HEK293T (cell line): ENCODE measurements at regions not wholly inside any gene's neighbourhood (a gene's known extent, or its start where the extent isn't known, plus 50 kb on each side); places are given as distances from the start of the nearest gene placed in this dataset.

ENCODE experiments used
- CTCF ChIA-PET: fragments of 350-600 bp; formaldehyde crosslinking; extraction: SDS; loops from one replicate; lab custom pipeline; 2021; ENCODE audit warnings: antibody characterized with exemption, inconsistent platforms; lab: Yijun Ruan, JAX
- POLR2A ChIA-PET: fragments of 350-600 bp; formaldehyde crosslinking; extraction: SDS; loops from one replicate; lab custom pipeline; 2020; ENCODE audit warnings: antibody characterized with exemption, inconsistent platforms; lab: Yijun Ruan, JAX
- DNase-seq: peaks from one replicate; pipeline ENCODE4 v3.0.0; 2012; ENCODE audit warnings: mixed read lengths; ENCODE audit errors: extremely low spot score
- ARNT ChIP-seq: fragments of 450-650 bp; IDR thresholded peaks from 2 replicates; pipeline ENCODE4 v1.6.1; 2017; ENCODE audit warnings: mild to moderate bottlenecking
- BHLHE40 ChIP-seq: fragments of 450-650 bp; IDR thresholded peaks from 2 replicates; pipeline ENCODE4 v1.6.1; 2016; ENCODE audit warnings: mild to moderate bottlenecking, moderate library complexity, borderline replicate concordance
- CTBP1 ChIP-seq: fragments of 450-650 bp; IDR thresholded peaks from 2 replicates; pipeline ENCODE4 v1.6.1; 2016; ENCODE audit warnings: borderline replicate concordance
- ELF4 ChIP-seq: fragments of 450-650 bp; IDR thresholded peaks from 2 replicates; pipeline ENCODE4 v1.6.1; 2017; ENCODE audit warnings: antibody characterized with exemption
- FOXA1 ChIP-seq: fragments of 450-650 bp; IDR thresholded peaks from 2 replicates; pipeline ENCODE4 v1.6.1; 2016; ENCODE audit warnings: mild to moderate bottlenecking
- FOXK2 ChIP-seq: fragments of 450-650 bp; IDR thresholded peaks from 2 replicates; pipeline ENCODE4 v1.6.1; 2016; ENCODE audit warnings: mild to moderate bottlenecking
- FOXM1 ChIP-seq: fragments of 450-650 bp; IDR thresholded peaks from 2 replicates; pipeline ENCODE4 v1.6.1; 2017; ENCODE audit warnings: mild to moderate bottlenecking, borderline replicate concordance
- HDGF ChIP-seq: fragments of 450-650 bp; IDR thresholded peaks from 2 replicates; pipeline ENCODE4 v1.6.1; 2017; ENCODE audit warnings: antibody characterized with exemption, borderline replicate concordance
- L3MBTL2 ChIP-seq: fragments of 450-650 bp; conservative IDR thresholded peaks from 2 replicates; pipeline ENCODE4 v1.6.1; 2016; ENCODE audit warnings: mild to moderate bottlenecking
- LEF1 ChIP-seq: fragments of 450-650 bp; IDR thresholded peaks from 2 replicates; pipeline ENCODE4 v1.6.1; 2017; ENCODE audit warnings: mild to moderate bottlenecking, borderline replicate concordance
- NFRKB ChIP-seq: fragments of 450-650 bp; IDR thresholded peaks from 2 replicates; pipeline ENCODE4 v1.6.1; 2016; ENCODE audit warnings: mild to moderate bottlenecking, moderate library complexity
- SP1 ChIP-seq: fragments of 450-650 bp; IDR thresholded peaks from 2 replicates; pipeline ENCODE4 v1.6.1; 2017
- SUZ12 ChIP-seq: fragments of 450-650 bp; IDR thresholded peaks from 2 replicates; pipeline ENCODE4 v1.6.1; 2016; ENCODE audit warnings: mild to moderate bottlenecking
- TARDBP ChIP-seq: fragments of 450-650 bp; IDR thresholded peaks from 2 replicates; pipeline ENCODE4 v1.6.1; 2016
- ZNF384 ChIP-seq: fragments of 450-650 bp; IDR thresholded peaks from 2 replicates; pipeline ENCODE4 v1.6.1; 2016
- TF ChIP-seq, protein P1 (sequence below): fragments of 450-650 bp; IDR thresholded peaks from 2 replicates; pipeline ENCODE4 v1.6.1; 2016

DNA sequence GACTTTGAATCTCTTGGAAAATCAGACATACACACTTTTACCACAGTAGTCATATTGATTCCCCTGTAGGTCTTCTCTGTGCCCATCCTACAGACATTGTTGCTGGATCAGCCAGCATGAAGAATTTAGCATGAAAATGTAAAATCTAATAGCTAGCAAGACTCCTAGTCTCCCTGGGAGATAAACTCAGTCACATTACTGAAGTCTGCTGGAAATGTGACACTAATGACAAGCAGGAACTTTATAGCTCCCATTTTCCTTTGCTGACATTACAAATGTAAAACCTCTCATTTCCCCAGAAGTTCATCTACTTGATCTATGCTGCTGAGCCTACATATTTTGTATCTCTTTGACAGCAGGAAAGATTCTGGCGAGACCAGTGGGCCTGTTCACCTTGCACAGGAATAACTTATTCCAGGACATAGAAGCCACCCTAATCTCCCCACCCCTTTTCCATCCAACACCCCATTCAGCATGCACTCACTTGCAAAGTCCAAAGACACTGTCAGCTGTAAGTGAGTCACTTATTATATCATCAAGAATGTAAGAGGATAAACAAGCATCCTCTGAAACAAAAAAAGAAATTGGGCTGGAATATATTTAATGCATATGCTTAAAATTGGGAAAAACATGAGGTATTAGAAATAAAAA lies 648.3 kb upstream of the PKDCC start:
- no peak for TF ChIP-seq L3MBTL2
- no peak for TF ChIP-seq ELF4
- no peak for TF ChIP-seq ARNT
- TF ChIP-seq SP1 = no peak
- no peak for TF ChIP-seq HDGF
- no peak for TF ChIP-seq LEF1
- TF ChIP-seq CTBP1 = no peak
- TF ChIP-seq BHLHE40 = no peak
- TF ChIP-seq, protein P1, sequence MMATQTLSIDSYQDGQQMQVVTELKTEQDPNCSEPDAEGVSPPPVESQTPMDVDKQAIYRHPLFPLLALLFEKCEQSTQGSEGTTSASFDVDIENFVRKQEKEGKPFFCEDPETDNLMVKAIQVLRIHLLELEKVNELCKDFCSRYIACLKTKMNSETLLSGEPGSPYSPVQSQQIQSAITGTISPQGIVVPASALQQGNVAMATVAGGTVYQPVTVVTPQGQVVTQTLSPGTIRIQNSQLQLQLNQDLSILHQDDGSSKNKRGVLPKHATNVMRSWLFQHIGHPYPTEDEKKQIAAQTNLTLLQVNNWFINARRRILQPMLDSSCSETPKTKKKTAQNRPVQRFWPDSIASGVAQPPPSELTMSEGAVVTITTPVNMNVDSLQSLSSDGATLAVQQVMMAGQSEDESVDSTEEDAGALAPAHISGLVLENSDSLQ = no peak
- TF ChIP-seq TARDBP = no peak
- TF ChIP-seq FOXM1 = no peak
- TF ChIP-seq FOXA1 = no peak
- TF ChIP-seq ZNF384 = no peak
- no peak for TF ChIP-seq FOXK2
- TF ChIP-seq SUZ12 = no peak
- ChIA-PET CTCF (interaction anchor here (0.6 to 0.7 kb wide), 2 partner anchors 15 to 2000 kb away, joined by 3 to 4 read pairs; no protein-coding TSS in a partner anchor), POLR2A (no interaction called here)
- DNase-seq = no peak

DNA sequence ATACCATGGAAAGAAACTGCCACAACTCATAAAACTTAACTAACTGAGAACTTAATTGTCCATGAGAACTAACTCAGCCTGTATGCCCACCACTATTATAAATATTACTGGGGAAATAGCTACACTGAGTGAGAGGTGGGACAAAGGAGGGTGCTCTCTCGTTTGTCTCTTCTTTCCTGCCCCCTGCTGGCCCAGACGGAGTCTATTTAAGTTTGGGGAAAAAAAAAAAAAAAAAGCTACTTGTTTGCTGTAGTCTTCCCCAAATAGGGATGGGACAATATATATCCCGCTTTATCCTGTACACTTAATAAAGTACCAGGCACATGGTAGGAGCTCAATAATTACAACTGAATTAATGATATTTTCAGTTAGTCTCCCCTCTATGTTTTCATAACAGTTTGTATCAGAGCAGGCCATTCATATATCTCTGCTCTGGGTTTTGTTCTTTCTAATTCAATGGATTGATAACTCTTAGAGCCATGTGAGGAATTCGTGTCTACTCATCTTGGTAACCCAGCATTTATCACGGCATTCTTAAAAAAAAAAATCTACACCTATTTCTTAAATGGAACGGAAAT lies 647.6 kb upstream of the PKDCC start:
- POLR2A ChIA-PET = no interaction called here
- DNase-seq = peak; percentile 25

DNA sequence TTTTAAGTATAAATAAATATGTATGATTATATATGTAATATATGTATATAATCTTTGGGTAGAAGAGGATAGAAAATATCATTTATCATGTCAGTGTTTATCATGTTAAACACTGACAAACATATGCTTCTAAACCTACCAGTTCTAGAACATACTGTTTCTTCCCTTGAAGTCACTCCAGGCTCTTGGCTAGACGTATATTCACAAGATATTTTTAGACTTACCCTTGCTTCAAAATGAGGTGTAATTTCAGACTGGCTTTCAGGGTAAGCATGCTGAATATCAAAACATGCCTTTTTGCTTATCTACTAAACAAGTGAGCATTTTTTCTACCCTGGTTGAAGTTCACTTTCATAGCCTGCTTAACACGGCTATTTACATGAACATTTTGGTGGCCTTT lies 642.4 kb upstream of the PKDCC start:
- no peak for DNase-seq
- CTCF ChIA-PET = no interaction called here

More for the DNA sequence above, 647.6 kb upstream of the PKDCC start:
- CTCF ChIA-PET = interaction anchor here (0.7 kb wide), 1 partner anchor 14 kb away, joined by 4 read pairs; no protein-coding TSS in a partner anchor
- TF ChIP-seq NFRKB (no peak), CTBP1 (no peak), FOXA1 (no peak), ZNF384 (peak; percentile 70), FOXM1 (no peak)

DNA sequence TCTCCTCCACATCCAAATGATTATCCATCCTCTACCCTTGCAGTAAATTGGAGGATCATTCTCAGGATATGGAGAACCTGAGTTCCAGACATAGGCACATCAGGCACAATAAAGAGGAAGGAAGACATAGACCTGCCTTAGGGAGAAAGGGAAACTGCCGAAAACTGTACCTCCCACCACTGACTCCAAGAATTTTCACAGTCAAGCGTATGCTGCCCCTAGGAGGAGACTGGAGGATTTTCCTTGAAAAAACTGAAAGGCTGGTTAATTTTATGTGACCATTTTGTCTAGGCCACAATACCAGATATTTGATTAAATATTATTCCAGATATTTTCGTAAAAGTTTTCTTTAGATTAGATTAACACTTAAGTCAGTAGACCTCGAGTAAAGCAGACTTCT lies 638.5 kb upstream of the PKDCC start:
- POLR2A ChIA-PET = no interaction called here
- TF ChIP-seq LEF1 (no peak), BHLHE40 (no peak)
- no peak for DNase-seq
- CTCF ChIA-PET = no interaction called here

More for the DNA sequence above, 642.4 kb upstream of the PKDCC start:
- TF ChIP-seq CTBP1 = no peak
- TF ChIP-seq LEF1 = no peak
- no peak for TF ChIP-seq L3MBTL2
- TF ChIP-seq NFRKB = no peak
- TF ChIP-seq ARNT = no peak
- TF ChIP-seq HDGF = no peak
- TF ChIP-seq SUZ12 = no peak
- TF ChIP-seq ZNF384 = no peak
- no peak for TF ChIP-seq FOXA1
- no peak for TF ChIP-seq BHLHE40
- TF ChIP-seq, protein P1 = no peak
- no peak for TF ChIP-seq SP1
- no peak for TF ChIP-seq FOXM1
- TF ChIP-seq TARDBP = no peak
- TF ChIP-seq ELF4 = no peak
- TF ChIP-seq FOXK2 = no peak
- POLR2A ChIA-PET = no interaction called here

DNA sequence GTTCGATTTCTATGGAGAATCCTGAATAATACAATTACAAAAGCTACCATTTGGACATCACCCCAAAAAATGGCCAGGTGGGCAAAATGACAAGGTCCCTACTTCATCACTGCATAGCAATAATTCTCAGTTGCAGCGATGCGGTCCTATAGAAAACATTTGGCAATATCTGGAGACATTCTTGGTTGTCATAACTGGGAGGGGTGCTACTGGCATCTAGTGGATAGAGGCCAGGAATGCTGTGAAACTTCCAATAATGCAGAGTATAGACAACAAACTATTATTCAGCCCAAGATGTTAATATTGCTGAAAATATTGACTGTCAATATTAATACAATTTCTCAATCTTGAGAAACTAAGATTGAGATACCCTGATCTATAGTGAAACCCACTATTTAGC lies 637.8 kb upstream of the PKDCC start:
- POLR2A ChIA-PET = no interaction called here

DNA sequence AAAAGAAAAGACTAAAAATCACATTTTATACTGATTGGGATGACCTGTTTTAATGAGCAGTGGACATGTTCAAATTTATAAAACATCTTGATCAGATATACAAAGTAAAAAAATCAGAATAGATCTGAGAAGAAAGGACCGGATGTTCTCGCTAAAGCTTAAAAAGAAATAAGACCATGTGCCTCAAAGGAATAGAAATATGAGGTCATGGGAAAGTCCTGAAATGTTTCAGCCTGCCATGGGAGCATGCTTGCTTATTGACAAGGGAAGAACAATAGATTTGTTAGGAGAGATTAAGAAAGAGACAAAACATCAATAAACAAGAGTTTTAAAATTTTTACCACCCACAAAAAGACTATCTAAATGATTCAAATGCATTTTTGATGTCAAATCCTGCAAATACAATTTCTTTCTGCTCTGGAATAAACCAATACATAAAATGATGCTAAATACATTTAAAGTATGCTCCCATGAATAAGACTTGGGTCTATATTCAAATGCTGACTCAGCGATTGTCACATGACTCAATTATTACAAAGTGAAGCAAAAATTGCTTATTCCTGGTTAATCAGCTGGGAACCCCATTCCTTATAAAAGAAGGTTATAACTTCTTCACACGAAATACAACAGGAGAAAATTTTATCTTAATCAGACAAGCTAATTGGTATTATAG lies 633.9 kb upstream of the PKDCC start:
- CTCF ChIA-PET = interaction anchor here (0.9 to 1.2 kb wide), 4 partner anchors 13 to 285 kb away, joined by 3 to 8 read pairs (median 4); no protein-coding TSS in a partner anchor
- DNase-seq = no peak
- POLR2A ChIA-PET = no interaction called here
- TF ChIP-seq L3MBTL2 = no peak
- no peak for TF ChIP-seq ARNT
- no peak for TF ChIP-seq CTBP1
- TF ChIP-seq FOXM1 = no peak
- no peak for TF ChIP-seq TARDBP
- no peak for TF ChIP-seq NFRKB

More for the DNA sequence above, 637.8 kb upstream of the PKDCC start:
- TF ChIP-seq ELF4 (no peak), FOXK2 (no peak), TARDBP (no peak), L3MBTL2 (no peak)
- TF ChIP-seq, protein P1 = no peak
- DNase-seq = no peak
- CTCF ChIA-PET = no interaction called here
